Peyer's patch (tissue), 4 donors: ENCODE measurements at regions not wholly inside any gene's neighbourhood (a gene's known extent, or its start where the extent isn't known, plus 50 kb on each side); places are given as distances from the start of the nearest gene placed in this dataset.

ENCODE experiments used
- CTCF ChIP-seq, 6 experiments: fragments of 450-650 bp in 4 of 6; fragments of 200-600 bp in 2 of 6; sonication (generic) in 1 of 6; IDR thresholded peaks; one replicate each; pipeline ENCODE4 v1.5.1; 2017 to 2019; ENCODE audit warnings: antibody characterized with exemption in 6 of 6, mild to moderate bottlenecking in 3 of 6, moderate library complexity in 1 of 6
- POLR2A ChIP-seq, 2 donors: fragments of 450-650 bp; IDR thresholded peaks; one replicate each; pipeline ENCODE4 v1.5.1; 2017; ENCODE audit warnings: antibody characterized with exemption in 2 of 2, mild to moderate bottlenecking in 2 of 2, moderate library complexity in 2 of 2

- TF ChIP-seq CTCF (IDR thresholded peaks at IDR 0.05) (no peak), POLR2A (IDR thresholded peaks at IDR 0.05) (no peak)
These were observed 318.6 kb downstream of the HNRNPD start for GRCh38 chr4:82055156-82055555.
